HepG2 (cell line): ENCODE measurements at regions not wholly inside any gene's neighbourhood (a gene's known extent, or its start where the extent isn't known, plus 50 kb on each side); places are given as distances from the start of the nearest gene placed in this dataset.
A peak's percentile ranks its signal among the peaks of the same experiment; 100 is the strongest.

Experiments used
- ATM ChIP-seq: fragments of 450-650 bp; IDR thresholded peaks from 2 replicates; pipeline ENCODE4 v1.7.1; 2017; ENCODE audit warnings: mild to moderate bottlenecking, borderline replicate concordance
- BORCS8-MEF2B ChIP-seq: sonication (generic); formaldehyde crosslinking; IDR thresholded peaks from 2 replicates; pipeline ENCODE4 v1.8.0; 2022; ENCODE audit warnings: mild to moderate bottlenecking, missing genetic modification reagents
- DMAP1 ChIP-seq: IDR thresholded peaks from 2 replicates; pipeline ENCODE4 v1.6.1; 2016
- DPF2 ChIP-seq: sonication (generic); formaldehyde crosslinking; IDR thresholded peaks from 2 replicates; pipeline ENCODE4 v1.4.0; 2020; ENCODE audit warnings: mild to moderate bottlenecking, low read depth, missing genetic modification reagents, borderline replicate concordance
- ELF4 ChIP-seq: sonication (generic); formaldehyde crosslinking; IDR thresholded peaks from 2 replicates; pipeline ENCODE4 v1.5.0; 2020; ENCODE audit warnings: missing genetic modification reagents, mild to moderate bottlenecking, moderate library complexity, borderline replicate concordance
- HNRNPK ChIP-seq: fragments of 200-400 bp; formaldehyde crosslinking; IDR thresholded peaks from 2 replicates; pipeline ENCODE4 v1.6.1; 2018; ENCODE audit warnings: low read length, low read depth, moderate library complexity, mild to moderate bottlenecking; ENCODE audit not compliant: poor library complexity, severe bottlenecking
- HNRNPL ChIP-seq: fragments of 200-400 bp; formaldehyde crosslinking; IDR thresholded peaks from 2 replicates; pipeline ENCODE4 v1.6.1; 2017; ENCODE audit warnings: mild to moderate bottlenecking, low read depth, low read length
- MED8 ChIP-seq: sonication (generic); formaldehyde crosslinking; IDR thresholded peaks from 2 replicates; pipeline ENCODE4 v1.8.1; 2023; ENCODE audit warnings: mild to moderate bottlenecking, missing genetic modification reagents; ENCODE audit not compliant: insufficient replicate concordance
- PAX8 ChIP-seq: sonication (generic); formaldehyde crosslinking; IDR thresholded peaks from 2 replicates; pipeline ENCODE4 v1.8.0; 2022; ENCODE audit warnings: mild to moderate bottlenecking, missing genetic modification reagents, borderline replicate concordance
- PHF21A ChIP-seq: sonication (generic); formaldehyde crosslinking; IDR thresholded peaks from 2 replicates; pipeline ENCODE4 v1.5.0; 2020; ENCODE audit warnings: mild to moderate bottlenecking, missing genetic modification reagents
- RARA ChIP-seq: IDR thresholded peaks from 2 replicates; pipeline ENCODE4 v1.6.1; 2016; ENCODE audit warnings: missing genetic modification reagents, missing compliant biosample characterization
- SALL1 ChIP-seq: sonication (generic); formaldehyde crosslinking; IDR thresholded peaks from 2 replicates; pipeline ENCODE4 v1.8.0; 2022; ENCODE audit warnings: mild to moderate bottlenecking, missing genetic modification reagents
- TBX2 ChIP-seq: sonication (generic); formaldehyde crosslinking; IDR thresholded peaks from 2 replicates; pipeline ENCODE4 v1.5.0; 2020; ENCODE audit warnings: missing genetic modification reagents, mild to moderate bottlenecking, borderline replicate concordance
- TMF1 ChIP-seq: sonication (generic); formaldehyde crosslinking; IDR thresholded peaks from 2 replicates; pipeline ENCODE4 v1.8.1; 2022; ENCODE audit warnings: low read depth, missing genetic modification reagents
- ZKSCAN8 ChIP-seq: IDR thresholded peaks from 2 replicates; pipeline ENCODE4 v1.6.1; 2016; ENCODE audit warnings: borderline replicate concordance, missing genetic modification reagents, missing compliant biosample characterization
- ZMYM4 ChIP-seq: sonication (generic); formaldehyde crosslinking; IDR thresholded peaks from 2 replicates; pipeline ENCODE4 v1.8.1; 2023; ENCODE audit warnings: mild to moderate bottlenecking, missing genetic modification reagents
- ZNF772 ChIP-seq: sonication (generic); formaldehyde crosslinking; IDR thresholded peaks from 2 replicates; pipeline ENCODE4 v1.5.0; 2020; ENCODE audit warnings: mild to moderate bottlenecking, missing genetic modification reagents
- TF ChIP-seq, protein P1 (sequence below): sonication (generic); formaldehyde crosslinking; IDR thresholded peaks from 2 replicates; pipeline ENCODE4 v1.4.0; 2020; ENCODE audit warnings: missing genetic modification reagents, borderline replicate concordance
- TF ChIP-seq, protein P2 (sequence below): sonication (generic); formaldehyde crosslinking; IDR thresholded peaks from 2 replicates; pipeline ENCODE4 v1.8.1; 2022; ENCODE audit warnings: low read depth, mild to moderate bottlenecking, missing genetic modification reagents
- TF ChIP-seq, protein P3 (sequence below): sonication (generic); formaldehyde crosslinking; conservative IDR thresholded peaks from 2 replicates; pipeline ENCODE4 v1.5.0; 2020; ENCODE audit warnings: missing genetic modification reagents

DNA sequence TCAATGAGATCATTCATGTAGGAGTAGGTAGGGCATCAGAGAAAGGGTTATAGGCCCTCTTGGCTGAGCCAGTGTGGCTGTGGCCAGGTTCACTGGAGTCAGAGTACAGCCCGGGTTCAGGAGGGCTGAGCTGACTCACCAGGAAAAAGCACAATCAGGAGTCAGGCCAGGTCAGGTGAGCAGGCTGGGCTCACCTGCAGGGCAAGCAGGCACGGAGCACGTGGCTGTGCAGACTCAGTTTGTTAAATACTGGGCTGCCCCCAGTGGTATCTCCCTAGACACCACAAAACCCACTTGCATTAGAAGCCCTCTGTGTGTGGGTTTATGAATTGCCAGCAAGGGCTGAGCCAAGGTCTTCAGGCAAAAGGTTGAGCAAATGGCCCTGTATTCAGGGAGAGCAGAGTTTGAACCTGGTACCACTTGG, 122.1 kb upstream of the SERBP1 start (continued):
- TF ChIP-seq, protein P1, sequence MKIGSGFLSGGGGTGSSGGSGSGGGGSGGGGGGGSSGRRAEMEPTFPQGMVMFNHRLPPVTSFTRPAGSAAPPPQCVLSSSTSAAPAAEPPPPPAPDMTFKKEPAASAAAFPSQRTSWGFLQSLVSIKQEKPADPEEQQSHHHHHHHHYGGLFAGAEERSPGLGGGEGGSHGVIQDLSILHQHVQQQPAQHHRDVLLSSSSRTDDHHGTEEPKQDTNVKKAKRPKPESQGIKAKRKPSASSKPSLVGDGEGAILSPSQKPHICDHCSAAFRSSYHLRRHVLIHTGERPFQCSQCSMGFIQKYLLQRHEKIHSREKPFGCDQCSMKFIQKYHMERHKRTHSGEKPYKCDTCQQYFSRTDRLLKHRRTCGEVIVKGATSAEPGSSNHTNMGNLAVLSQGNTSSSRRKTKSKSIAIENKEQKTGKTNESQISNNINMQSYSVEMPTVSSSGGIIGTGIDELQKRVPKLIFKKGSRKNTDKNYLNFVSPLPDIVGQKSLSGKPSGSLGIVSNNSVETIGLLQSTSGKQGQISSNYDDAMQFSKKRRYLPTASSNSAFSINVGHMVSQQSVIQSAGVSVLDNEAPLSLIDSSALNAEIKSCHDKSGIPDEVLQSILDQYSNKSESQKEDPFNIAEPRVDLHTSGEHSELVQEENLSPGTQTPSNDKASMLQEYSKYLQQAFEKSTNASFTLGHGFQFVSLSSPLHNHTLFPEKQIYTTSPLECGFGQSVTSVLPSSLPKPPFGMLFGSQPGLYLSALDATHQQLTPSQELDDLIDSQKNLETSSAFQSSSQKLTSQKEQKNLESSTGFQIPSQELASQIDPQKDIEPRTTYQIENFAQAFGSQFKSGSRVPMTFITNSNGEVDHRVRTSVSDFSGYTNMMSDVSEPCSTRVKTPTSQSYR (CRISPR knock-in tag), result no peak
- TF ChIP-seq DPF2 (CRISPR knock-in tag) (peak; percentile 64; the same call in 1 of the 2 replicates), ATM (no peak), MED8 (no peak), RARA (CRISPR knock-in tag) (peak; percentile 96), ELF4 (CRISPR knock-in tag) (no peak), DMAP1 (CRISPR knock-in tag) (0 out of 2 replicates have a peak, but pooled peaks have one; percentile 39), HNRNPK (no peak), PHF21A (peak; percentile 68; the same call in 1 of the 2 replicates), SALL1 (CRISPR knock-in tag) (peak; percentile 94), ZMYM4 (CRISPR knock-in tag) (peak; percentile 79), BORCS8-MEF2B (no peak; the same call in 1 of the 2 replicates), HNRNPL (no peak), TMF1 (CRISPR knock-in tag) (no peak), ZKSCAN8 (0 out of 2 replicates have a peak, but pooled peaks have one; percentile 29), PAX8 (CRISPR knock-in tag) (no peak), ZNF772 (CRISPR knock-in tag) (no peak), TBX2 (CRISPR knock-in tag) (no peak; the same call in 1 of the 2 replicates)
- TF ChIP-seq, protein P2, sequence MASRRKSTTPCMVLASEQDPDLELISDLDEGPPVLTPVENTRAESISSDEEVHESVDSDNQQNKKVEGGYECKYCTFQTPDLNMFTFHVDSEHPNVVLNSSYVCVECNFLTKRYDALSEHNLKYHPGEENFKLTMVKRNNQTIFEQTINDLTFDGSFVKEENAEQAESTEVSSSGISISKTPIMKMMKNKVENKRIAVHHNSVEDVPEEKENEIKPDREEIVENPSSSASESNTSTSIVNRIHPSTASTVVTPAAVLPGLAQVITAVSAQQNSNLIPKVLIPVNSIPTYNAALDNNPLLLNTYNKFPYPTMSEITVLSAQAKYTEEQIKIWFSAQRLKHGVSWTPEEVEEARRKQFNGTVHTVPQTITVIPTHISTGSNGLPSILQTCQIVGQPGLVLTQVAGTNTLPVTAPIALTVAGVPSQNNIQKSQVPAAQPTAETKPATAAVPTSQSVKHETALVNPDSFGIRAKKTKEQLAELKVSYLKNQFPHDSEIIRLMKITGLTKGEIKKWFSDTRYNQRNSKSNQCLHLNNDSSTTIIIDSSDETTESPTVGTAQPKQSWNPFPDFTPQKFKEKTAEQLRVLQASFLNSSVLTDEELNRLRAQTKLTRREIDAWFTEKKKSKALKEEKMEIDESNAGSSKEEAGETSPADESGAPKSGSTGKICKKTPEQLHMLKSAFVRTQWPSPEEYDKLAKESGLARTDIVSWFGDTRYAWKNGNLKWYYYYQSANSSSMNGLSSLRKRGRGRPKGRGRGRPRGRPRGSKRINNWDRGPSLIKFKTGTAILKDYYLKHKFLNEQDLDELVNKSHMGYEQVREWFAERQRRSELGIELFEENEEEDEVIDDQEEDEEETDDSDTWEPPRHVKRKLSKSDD, result no peak
- TF ChIP-seq, protein P3, sequence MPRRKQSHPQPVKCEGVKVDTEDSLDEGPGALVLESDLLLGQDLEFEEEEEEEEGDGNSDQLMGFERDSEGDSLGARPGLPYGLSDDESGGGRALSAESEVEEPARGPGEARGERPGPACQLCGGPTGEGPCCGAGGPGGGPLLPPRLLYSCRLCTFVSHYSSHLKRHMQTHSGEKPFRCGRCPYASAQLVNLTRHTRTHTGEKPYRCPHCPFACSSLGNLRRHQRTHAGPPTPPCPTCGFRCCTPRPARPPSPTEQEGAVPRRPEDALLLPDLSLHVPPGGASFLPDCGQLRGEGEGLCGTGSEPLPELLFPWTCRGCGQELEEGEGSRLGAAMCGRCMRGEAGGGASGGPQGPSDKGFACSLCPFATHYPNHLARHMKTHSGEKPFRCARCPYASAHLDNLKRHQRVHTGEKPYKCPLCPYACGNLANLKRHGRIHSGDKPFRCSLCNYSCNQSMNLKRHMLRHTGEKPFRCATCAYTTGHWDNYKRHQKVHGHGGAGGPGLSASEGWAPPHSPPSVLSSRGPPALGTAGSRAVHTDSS, result no peak
